ENCODE measurements at regions not wholly inside any gene's neighbourhood (a gene's known extent, or its start where the extent isn't known, plus 50 kb on each side); places are given as distances from the start of the nearest gene placed in this dataset.

GRCh38 chr1:240667351-240667750 lies 55.4 kb upstream of the GREM2 start:
- DNase-seq = no peak

- no peak for DNase-seq
Observed at GRCh38 chr1:240666568-240667198, 54.7 kb upstream of the GREM2 start.

- no peak for DNase-seq
Observed at GRCh38 chr1:240663169-240663879, 51.4 kb upstream of the GREM2 start.
